SK-N-SH treated with all-trans-retinoic acid at 6 μM for 48 hours (cell line): ENCODE measurements at regions not wholly inside any gene's neighbourhood (a gene's known extent, or its start where the extent isn't known, plus 50 kb on each side); places are given as distances from the start of the nearest gene placed in this dataset.

ENCODE experiments used
- ATAC-seq: fragments of 200-7000 bp; cut with Tn5 transposase; 3 replicates; pipeline ENCODE4 v1.9.1; 2020; ENCODE audit warnings: mild to moderate bottlenecking, moderate library complexity
- ARNTL ChIP-seq: fragments of 450-650 bp; formaldehyde crosslinking; IDR thresholded peaks from 2 replicates; pipeline ENCODE4 v1.5.0; 2020; ENCODE audit warnings: low read depth, mild to moderate bottlenecking, moderate library complexity, borderline replicate concordance
- BACH2 ChIP-seq: fragments of 250-450 bp; sonication (Bioruptor Pico); IDR thresholded peaks from 2 replicates; pipeline ENCODE4 v1.9.0; 2021; ENCODE audit warnings: mild to moderate bottlenecking, borderline replicate concordance
- CSDC2 ChIP-seq: fragments of 250-450 bp; sonication (Bioruptor Pico); IDR thresholded peaks from 2 replicates; pipeline ENCODE4 v1.5.0; 2020; ENCODE audit warnings: mild to moderate bottlenecking, moderate library complexity
- ESRRG ChIP-seq: fragments of 250-450 bp; sonication (Bioruptor Pico); IDR thresholded peaks from 2 replicates; pipeline ENCODE4 v1.6.1; 2021; ENCODE audit warnings: mild to moderate bottlenecking
- ISL1 ChIP-seq: fragments of 250-450 bp; sonication (Bioruptor Pico); IDR thresholded peaks from 2 replicates; pipeline ENCODE4 v2.1.2; 2022; ENCODE audit warnings: mild to moderate bottlenecking, moderate library complexity
- OSR1 ChIP-seq: fragments of 250-450 bp; sonication (Bioruptor Pico); IDR thresholded peaks from 2 replicates; pipeline ENCODE4 v1.8.0; 2022; ENCODE audit warnings: moderate library complexity, mild to moderate bottlenecking, inconsistent platforms
- PATZ1 ChIP-seq: fragments of 250-450 bp; sonication (Bioruptor Pico); IDR thresholded peaks from 2 replicates; pipeline ENCODE4 v1.8.0; 2020; ENCODE audit warnings: mild to moderate bottlenecking, moderate library complexity, borderline replicate concordance
- PPARA ChIP-seq: fragments of 250-450 bp; sonication (Bioruptor Pico); IDR thresholded peaks from 2 replicates; pipeline ENCODE4 v1.5.0; 2020; ENCODE audit warnings: mild to moderate bottlenecking, borderline replicate concordance
- SNAI2 ChIP-seq: fragments of 250-450 bp; sonication (Bioruptor Pico); IDR thresholded peaks from 2 replicates; pipeline ENCODE4 v1.5.0; 2020; ENCODE audit warnings: mild to moderate bottlenecking, moderate library complexity
- ZC3H10 ChIP-seq: fragments of 250-450 bp; sonication (Bioruptor Pico); IDR thresholded peaks from 2 replicates; pipeline ENCODE4 v1.5.1; 2021; ENCODE audit warnings: mild to moderate bottlenecking, moderate library complexity
- ZFP3 ChIP-seq: fragments of 250-450 bp; sonication (Bioruptor Pico); IDR thresholded peaks from 2 replicates; pipeline ENCODE4 v1.5.0; 2020; ENCODE audit warnings: mild to moderate bottlenecking, moderate library complexity
- ZFP30 ChIP-seq: fragments of 450-650 bp; formaldehyde crosslinking; IDR thresholded peaks from 2 replicates; pipeline ENCODE4 v1.5.0; 2022; ENCODE audit warnings: mild to moderate bottlenecking, moderate library complexity
- ZNF565 ChIP-seq: fragments of 450-650 bp; formaldehyde crosslinking; conservative IDR thresholded peaks from 2 replicates; pipeline ENCODE4 v1.5.0; 2020; ENCODE audit warnings: low read depth, mild to moderate bottlenecking, moderate library complexity
- ZNF70 ChIP-seq: fragments of 450-650 bp; formaldehyde crosslinking; IDR thresholded peaks from 2 replicates; pipeline ENCODE4 v1.5.0; 2020; ENCODE audit warnings: mild to moderate bottlenecking, moderate library complexity
- ZNF8 ChIP-seq: fragments of 450-650 bp; formaldehyde crosslinking; IDR thresholded peaks from 2 replicates; pipeline ENCODE4 v1.5.0; 2020; ENCODE audit warnings: mild to moderate bottlenecking, moderate library complexity
- TF ChIP-seq, protein P1 (sequence below): fragments of 250-450 bp; sonication (Bioruptor Pico); IDR thresholded peaks from 2 replicates; pipeline ENCODE4 v1.5.0; 2020; ENCODE audit warnings: mild to moderate bottlenecking, moderate library complexity
- TF ChIP-seq, protein P2 (sequence below): fragments of 250-450 bp; sonication (Bioruptor Pico); IDR thresholded peaks from 2 replicates; pipeline ENCODE4 v1.5.1; 2020; ENCODE audit warnings: low read depth, mild to moderate bottlenecking, moderate library complexity
- TF ChIP-seq, protein P3 (sequence below): fragments of 250-450 bp; sonication (Bioruptor Pico); IDR thresholded peaks from 2 replicates; pipeline ENCODE4 v1.5.1; 2021; ENCODE audit warnings: mild to moderate bottlenecking, moderate library complexity

- TF ChIP-seq ESRRG (CRISPR knock-in tag) (no peak), ARNTL (CRISPR knock-in tag) (no peak), ZFP30 (CRISPR knock-in tag) (no peak), PPARA (CRISPR knock-in tag) (no peak), OSR1 (CRISPR knock-in tag) (no peak), SNAI2 (CRISPR knock-in tag) (no peak), CSDC2 (CRISPR knock-in tag) (no peak), PATZ1 (no peak), BACH2 (no peak), ZNF565 (CRISPR knock-in tag) (no peak), ZNF70 (CRISPR knock-in tag) (no peak), ZNF8 (CRISPR knock-in tag) (no peak)
- TF ChIP-seq, protein P1, sequence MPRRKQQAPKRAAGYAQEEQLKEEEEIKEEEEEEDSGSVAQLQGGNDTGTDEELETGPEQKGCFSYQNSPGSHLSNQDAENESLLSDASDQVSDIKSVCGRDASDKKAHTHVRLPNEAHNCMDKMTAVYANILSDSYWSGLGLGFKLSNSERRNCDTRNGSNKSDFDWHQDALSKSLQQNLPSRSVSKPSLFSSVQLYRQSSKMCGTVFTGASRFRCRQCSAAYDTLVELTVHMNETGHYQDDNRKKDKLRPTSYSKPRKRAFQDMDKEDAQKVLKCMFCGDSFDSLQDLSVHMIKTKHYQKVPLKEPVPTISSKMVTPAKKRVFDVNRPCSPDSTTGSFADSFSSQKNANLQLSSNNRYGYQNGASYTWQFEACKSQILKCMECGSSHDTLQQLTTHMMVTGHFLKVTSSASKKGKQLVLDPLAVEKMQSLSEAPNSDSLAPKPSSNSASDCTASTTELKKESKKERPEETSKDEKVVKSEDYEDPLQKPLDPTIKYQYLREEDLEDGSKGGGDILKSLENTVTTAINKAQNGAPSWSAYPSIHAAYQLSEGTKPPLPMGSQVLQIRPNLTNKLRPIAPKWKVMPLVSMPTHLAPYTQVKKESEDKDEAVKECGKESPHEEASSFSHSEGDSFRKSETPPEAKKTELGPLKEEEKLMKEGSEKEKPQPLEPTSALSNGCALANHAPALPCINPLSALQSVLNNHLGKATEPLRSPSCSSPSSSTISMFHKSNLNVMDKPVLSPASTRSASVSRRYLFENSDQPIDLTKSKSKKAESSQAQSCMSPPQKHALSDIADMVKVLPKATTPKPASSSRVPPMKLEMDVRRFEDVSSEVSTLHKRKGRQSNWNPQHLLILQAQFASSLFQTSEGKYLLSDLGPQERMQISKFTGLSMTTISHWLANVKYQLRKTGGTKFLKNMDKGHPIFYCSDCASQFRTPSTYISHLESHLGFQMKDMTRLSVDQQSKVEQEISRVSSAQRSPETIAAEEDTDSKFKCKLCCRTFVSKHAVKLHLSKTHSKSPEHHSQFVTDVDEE (CRISPR knock-in tag): no peak
- TF ChIP-seq, protein P2, sequence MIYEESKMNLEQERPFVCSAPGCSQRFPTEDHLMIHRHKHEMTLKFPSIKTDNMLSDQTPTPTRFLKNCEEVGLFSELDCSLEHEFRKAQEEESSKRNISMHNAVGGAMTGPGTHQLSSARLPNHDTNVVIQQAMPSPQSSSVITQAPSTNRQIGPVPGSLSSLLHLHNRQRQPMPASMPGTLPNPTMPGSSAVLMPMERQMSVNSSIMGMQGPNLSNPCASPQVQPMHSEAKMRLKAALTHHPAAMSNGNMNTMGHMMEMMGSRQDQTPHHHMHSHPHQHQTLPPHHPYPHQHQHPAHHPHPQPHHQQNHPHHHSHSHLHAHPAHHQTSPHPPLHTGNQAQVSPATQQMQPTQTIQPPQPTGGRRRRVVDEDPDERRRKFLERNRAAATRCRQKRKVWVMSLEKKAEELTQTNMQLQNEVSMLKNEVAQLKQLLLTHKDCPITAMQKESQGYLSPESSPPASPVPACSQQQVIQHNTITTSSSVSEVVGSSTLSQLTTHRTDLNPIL (CRISPR knock-in tag): no peak
- no peak for ATAC-seq
Measured at GRCh38 chr6:170185175-170185978, 105.5 kb downstream of the DLL1 start.

- no peak for ATAC-seq
- no peak for TF ChIP-seq CSDC2 (CRISPR knock-in tag)
- TF ChIP-seq ZC3H10 (CRISPR knock-in tag): no peak
- TF ChIP-seq ESRRG (CRISPR knock-in tag): no peak
- TF ChIP-seq ZNF8 (CRISPR knock-in tag): no peak
- no peak for TF ChIP-seq PATZ1
- no peak for TF ChIP-seq ISL1 (CRISPR knock-in tag)
- TF ChIP-seq, protein P3, sequence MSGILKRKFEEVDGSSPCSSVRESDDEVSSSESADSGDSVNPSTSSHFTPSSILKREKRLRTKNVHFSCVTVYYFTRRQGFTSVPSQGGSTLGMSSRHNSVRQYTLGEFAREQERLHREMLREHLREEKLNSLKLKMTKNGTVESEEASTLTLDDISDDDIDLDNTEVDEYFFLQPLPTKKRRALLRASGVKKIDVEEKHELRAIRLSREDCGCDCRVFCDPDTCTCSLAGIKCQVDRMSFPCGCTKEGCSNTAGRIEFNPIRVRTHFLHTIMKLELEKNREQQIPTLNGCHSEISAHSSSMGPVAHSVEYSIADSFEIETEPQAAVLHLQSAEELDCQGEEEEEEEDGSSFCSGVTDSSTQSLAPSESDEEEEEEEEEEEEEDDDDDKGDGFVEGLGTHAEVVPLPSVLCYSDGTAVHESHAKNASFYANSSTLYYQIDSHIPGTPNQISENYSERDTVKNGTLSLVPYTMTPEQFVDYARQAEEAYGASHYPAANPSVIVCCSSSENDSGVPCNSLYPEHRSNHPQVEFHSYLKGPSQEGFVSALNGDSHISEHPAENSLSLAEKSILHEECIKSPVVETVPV (CRISPR knock-in tag): no peak
- TF ChIP-seq, protein P1 (CRISPR knock-in tag): no peak
- no peak for TF ChIP-seq ARNTL (CRISPR knock-in tag)
- TF ChIP-seq ZFP3 (CRISPR knock-in tag): no peak
- no peak for TF ChIP-seq ZNF70 (CRISPR knock-in tag)
Measured at GRCh38 chr6:170184316-170184715, 106.6 kb downstream of the DLL1 start.
